Activated naive CD4-positive, alpha-beta T cell treated with Interleukin-2 at 50 U/mL for 16 hours (primary cell): ENCODE measurements at regions not wholly inside any gene's neighbourhood (a gene's known extent, or its start where the extent isn't known, plus 50 kb on each side); places are given as distances from the start of the nearest gene placed in this dataset.

ENCODE experiments used
- DNase-seq: peaks from one replicate; pipeline ENCODE4 v3.0.0-alpha.2; 2020

DNA sequence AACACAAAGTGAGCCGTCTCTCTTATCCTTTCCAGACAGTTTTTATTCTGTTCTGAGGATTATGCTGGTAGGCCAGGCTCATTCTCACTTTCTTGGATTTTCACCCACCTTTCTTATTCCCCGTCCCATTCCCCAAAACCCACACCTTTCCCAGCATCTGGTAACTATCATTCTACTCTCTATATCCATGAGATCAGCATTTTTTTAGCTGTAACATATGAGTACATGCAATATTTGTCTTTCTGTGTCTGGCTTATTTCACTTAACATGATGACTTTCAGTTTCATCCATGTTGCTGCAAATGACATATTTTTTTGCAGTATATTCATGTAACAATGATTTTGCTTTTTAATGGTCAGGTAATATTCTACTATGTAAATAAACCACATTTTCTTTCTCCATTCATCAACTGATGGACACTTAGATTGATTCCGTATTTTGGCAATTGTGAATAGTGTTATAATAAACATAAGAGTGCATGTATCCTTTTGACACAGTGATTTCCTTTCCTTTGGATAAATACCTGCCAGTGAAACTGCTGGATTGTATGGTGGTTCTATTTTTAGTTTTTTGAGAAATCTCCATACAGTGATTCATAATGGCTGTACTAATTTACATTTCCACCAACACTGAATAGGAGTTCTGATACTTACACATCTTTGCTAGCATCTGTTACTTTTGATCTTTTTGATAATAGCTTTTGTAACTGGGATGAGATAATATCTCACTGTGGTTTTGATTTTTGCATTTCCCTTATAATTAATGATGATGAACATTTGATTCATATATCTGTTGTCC is 289.3 kb downstream of the RPRM start:
- DNase-seq = no peak

DNA sequence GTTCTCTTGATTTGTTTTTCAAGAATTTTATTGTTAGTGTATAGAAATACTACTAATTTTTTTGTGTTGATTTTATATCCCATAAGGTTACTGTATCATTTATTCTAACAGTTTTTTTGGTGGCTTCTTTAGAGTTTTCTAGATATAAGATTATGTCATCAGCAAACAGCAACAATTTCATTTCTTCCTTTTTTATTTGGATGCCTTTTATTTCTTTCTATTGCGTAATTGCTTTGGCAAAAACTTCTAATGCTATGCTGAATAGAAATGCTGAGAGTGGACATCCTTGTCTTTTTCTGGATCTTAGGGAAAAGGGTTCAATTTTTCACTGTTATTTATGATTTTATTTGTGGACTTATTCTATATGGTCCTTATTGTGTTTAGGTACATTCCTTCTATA is 298.8 kb downstream of the RPRM start:
- no peak for DNase-seq

DNA sequence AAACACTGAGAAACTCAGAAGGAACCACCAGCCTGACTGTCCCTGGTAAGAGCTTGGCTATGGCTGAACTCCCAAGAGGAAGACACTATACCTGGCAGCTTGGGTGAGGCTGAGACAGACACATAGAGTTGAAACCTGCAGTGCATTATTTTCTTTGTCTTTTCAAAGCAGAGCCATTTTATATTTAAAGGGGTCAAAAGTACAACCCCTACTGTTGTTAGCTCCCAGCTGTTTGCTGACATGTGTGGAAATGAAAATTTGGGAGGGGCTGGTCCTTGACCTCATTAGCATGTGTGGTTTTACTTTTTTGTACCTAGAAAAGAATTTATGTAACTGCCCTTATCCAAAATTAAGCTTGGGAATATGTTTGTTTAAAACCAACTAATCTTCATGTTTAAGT is 309.0 kb downstream of the RPRM start:
- DNase-seq = no peak

DNA sequence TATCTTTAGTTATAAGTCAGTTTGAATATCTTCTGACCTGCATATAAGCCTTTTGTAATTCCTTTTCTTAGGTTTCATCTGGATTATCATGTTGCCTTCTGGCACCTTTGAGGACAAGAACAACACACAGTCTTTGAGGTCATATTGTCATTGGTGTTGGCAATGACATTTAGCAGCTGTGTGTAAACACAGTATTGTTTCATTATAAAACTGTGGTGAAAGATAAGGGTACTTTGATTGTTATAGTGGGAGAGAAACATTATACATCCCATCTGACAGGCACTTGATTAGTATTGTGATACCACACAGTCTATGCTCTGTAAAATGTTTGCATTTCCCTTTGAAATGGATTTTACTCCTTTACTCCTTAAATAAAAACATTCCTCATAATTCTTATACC is 313.5 kb downstream of the RPRM start:
- no peak for DNase-seq

DNA sequence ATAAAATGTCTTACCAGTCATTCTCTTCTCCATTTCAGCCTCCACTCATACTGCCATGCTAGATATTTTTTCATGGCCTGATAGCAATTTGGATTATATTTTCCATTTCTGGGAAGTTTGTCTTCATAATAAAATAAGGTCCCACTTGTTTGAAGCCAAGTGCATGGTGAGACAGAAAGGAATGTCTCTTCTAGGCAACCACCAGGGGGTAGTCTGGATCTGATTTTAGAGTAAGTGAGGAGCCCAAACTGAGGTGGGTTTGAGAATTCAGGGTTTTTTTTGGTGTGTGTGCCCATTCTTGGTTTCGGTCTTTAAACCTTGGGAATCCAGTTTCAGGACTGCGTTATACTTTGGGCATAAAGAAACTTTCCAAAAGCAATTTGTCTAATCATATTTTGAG is 315.5 kb downstream of the RPRM start:
- DNase-seq = no peak

DNA sequence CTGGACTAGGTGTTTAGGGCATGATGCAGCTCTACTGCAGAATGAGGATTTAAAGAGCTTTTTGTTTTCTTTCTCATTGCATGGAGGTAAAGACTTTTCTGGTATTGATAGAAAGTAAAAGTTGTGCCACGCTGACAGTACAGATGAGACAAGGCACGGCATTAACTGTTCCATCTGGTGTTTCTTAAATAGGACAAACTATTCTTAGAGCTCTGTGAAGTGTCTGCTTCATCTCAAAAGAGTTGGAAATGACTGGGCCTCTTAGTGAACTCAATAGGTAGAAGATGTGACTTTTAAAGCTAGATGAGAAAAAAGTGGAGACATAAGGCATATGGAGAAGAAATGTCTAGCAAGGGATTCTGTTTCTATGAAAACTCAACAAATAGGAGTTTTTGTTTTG is 321.8 kb downstream of the RPRM start:
- no peak for DNase-seq

DNA sequence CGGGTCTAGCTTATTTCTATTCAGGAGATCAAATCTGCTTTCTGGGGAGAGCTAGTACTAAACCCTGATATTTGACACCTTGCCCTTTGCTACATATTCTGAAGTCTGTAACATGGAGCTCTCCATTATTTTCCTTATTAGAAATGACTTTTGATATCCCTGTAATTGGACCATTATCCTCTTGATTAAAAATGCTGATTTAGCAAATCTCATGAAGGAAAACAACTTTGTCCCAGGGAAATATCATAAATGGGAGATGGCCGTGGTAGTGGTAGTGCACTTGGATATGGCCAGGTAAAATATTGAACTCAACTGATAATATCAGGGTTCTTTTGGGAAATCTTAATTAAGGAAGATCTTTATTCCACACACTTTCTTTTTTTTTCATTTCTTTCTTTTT is 326.5 kb downstream of the RPRM start:
- no peak for DNase-seq

DNA sequence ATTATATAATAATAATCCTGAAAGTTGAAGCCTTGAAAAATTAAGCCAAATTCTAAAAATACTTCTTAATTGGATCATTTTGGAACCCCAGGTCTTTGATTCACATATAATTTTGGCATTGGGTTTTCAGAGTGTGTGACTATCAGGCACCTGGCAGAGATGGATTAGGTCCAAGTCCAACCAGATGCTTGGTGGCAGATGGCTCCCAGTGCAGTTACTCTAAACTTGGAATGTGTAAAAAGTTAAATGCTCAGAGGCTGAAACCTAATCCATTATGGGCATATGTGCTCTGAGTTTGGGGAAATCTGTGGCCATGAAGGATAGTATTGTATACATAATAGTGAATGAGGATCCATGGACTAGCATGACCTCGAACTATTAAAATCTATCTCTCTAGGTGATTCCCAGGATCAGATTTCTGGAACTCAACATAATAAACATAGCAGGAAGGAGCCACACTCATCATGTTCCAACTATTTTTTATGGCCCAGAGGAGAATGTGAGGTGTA is 333.0 kb downstream of the RPRM start:
- no peak for DNase-seq

DNA sequence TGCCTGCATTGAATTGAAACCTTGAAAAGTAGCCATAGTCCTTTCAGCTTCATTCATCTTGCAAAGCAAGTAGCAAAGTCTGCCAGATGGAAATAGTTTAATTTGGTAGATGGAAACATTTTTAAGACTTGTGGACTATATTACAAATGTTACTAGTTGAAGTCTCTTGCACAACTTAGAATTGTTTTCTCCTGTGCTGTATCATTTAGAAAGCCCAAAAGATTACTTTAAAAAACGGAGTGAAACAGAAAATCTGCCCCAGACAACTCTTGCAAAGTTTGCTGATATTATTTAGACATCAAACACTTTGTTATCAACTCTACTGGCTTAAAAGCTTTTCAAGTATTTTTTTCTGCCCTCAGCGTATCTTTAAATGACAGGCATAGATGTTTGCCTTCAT is 335.0 kb downstream of the RPRM start:
- DNase-seq = no peak

DNA sequence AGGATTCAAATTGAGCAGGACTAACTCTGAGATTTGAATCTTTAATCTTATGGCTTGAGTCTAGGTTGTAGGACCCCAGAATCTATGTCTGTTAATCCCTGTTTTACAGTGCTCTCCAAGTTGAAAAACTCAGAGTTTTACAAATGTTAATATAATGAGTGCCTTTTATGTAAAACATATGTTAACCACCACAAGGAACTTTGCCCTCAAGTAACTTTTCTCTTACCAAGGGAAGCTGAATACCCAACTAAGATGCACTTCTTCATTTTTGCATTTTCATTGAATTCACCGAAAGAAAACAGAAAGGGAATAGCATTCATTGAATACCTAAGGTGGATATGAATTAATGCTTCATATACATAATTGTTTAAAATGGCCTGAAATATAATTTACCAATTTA is 338.1 kb downstream of the RPRM start:
- DNase-seq = no peak

DNA sequence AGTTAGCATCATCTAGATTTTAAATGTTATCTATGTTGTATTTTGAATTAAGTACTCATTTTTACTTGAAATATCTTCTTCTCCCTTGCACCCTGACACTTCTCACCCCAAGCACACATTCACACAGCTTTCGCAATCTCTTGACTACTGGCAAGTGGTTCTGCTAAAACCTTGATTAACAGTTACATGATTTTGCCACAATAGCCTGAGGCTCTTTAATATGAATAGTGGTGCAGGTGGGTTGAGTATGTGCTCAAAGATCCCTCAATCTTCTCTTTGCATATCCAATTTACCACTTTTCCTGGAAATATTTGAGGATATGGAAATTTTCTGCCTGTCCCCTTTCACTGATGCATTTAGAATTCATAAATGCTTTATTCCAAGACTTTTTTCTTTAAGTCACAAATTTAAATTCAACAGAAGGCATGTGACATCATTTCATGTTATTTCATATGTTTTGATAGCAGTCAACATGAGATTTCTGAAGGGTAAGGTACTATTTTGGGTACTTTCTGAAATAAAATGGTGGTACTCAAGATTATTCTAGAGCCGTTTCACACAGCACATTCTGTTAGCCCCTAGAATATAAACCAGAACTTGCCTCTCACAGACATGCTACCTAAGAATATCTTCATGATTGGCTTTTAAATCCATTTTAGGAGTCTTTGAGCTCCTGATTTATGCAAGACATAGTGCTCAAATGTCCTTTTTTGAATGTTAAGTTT is 339.7 kb downstream of the RPRM start:
- DNase-seq = no peak

DNA sequence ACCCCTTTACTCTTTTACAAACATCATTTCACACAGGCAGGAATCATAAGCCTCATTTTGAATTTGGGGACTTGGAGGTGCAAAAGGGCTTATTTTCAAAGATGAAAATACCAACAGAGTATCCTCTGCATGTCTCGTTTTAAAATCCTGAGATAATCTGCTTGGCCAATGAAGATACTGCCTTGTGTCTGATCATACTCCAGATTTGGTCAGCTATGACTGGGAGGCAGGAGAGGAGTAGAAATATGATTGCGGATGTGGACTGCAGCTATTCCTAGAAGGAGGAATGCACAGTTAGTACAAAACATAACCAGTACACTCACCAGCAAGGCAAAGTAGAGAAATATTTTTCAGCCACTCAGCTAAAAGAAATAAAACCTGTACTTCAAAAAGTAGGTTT is 342.3 kb downstream of the RPRM start:
- no peak for DNase-seq

DNA sequence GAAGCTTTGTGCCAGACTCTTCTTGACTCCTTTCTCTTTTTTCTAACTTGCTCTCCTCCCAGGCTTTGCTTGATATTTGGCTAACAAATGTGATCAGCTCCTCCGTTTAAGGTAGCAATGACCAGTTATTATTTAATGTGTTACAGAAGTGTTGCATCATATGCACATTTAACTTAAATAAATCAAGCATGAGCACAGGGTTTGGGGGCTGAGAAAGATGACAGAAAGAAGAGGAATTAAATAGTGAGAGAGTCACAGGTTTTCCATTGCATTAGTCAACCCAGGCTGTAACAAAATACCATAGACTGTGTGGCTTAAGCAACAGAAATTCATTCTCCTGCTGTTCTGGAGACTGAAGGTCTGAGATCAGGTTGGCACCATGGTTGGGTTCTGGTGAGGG is 343.8 kb downstream of the RPRM start:
- DNase-seq = no peak

DNA sequence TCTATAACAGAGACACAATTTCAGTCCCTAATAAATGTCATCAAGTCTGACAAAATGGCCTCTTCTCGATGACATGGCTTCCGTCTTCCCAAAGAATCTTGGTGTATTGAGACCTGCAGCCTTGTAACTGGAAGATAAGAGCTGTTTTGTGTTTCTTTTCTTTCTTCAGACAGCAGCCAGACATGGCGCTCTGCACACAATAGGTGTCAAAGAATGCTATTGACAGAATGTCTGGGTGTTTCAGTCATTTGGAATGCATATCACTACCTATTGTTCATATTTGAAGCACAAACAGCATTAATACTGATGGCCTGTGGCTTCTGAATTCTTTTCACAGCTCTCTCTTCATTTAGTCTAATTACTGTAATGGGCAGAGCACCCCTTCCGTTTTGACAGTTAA is 344.8 kb downstream of the RPRM start:
- no peak for DNase-seq

DNA sequence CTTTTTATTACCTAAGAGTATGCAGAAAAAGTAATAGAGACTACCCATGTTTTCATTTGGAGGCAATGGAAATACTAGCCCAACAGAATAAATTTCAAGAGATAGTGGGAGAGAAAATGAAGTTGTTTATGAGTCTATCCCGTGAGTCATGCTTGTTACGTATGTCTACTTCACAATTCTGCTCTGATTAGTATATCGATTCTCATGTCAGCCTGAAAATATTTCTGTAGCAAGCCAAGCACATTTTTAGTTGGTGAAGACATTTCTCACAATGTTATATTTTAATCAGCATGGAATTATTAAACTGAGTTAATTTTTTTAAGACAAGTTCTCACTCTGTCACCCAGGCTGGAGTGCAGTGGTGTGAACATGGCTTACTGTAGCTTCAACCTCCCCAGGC is 346.1 kb downstream of the RPRM start:
- no peak for DNase-seq

DNA sequence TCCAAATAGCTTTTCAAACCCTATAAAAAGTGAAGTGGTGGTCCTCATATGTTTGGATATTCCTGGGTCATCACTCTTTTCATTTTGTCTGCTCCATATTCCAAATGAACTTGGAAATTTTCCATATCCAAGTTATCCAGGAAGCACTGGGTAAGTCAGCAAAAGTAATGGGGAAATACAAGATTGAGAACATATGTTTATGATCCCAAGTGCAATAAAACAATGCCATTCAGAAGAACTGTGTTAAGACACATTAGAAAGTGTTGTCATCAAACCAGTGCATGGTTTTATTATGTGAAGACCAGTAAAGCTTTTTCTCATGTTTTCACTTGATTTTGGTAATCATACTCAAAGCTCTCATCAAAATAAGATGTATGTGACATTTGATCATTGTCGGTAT is 363.4 kb downstream of the RPRM start:
- no peak for DNase-seq

DNA sequence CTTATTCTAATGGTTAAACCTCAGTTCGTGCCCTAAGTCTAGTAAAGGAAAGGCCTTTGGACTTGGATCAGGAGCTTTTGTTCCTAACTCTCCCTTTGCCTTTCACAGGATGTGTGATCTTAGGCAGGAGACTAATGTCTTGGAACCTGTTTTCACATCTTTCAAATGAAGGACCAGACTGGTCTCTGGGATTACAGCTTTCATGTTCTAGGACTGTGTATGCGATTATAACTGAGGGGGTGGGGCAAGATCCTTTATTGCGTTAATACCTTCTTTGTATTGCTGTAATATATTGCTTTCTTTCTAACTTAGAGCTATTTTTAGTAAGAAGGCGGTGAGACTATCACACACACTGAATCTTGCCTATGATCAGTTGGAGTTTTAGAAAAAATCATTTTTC is 368.1 kb downstream of the RPRM start:
- no peak for DNase-seq

DNA sequence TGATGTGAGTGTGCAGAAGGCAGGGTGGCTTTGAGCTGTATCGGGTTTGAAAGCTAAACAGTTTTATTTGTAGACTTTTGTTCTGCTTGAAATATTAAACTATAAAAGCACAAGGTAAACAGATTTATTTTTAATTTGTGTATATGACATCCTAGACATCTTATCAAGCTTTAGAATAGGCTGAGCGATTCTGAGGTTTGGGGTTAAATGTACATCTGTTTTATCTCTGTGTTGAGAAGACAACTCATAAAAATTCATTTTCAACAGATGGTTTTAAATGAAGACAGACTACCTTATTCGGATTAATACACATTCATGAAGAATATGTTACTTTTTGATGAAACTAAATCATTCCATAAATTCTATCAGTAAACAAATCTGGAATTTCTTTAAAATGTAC is 368.8 kb downstream of the RPRM start:
- no peak for DNase-seq

DNA sequence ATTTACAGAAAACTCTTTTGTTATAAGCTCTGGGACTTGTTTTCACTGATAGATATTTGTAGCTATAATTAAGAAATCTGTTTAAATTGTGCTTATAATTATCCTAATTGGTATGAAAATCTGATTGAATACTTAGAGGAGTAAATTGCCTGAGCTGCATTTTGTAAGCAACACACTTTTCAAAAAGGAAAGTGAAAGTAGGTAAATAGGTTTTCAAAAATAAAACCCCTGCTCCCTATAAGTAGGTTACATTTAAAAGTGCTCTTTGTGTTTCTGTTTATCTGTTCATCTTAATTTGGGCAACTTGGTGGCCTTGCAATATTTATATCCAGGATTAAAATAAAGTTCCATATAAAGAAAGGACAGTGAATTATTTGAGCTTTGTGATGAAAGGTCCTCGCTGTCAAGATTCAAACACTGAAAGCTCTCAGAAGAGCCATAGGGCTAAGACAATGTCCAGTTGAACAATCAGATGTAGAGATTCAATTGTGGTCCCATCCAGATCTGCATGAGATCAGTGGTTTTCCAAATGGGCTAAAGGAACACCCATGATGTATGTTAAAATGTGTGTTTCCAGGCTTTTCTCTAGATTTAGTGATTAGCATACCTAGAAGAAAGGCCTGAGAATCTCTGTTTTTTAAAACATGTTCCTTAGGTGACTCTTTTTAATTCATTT is 371.6 kb downstream of the RPRM start:
- DNase-seq = no peak

DNA sequence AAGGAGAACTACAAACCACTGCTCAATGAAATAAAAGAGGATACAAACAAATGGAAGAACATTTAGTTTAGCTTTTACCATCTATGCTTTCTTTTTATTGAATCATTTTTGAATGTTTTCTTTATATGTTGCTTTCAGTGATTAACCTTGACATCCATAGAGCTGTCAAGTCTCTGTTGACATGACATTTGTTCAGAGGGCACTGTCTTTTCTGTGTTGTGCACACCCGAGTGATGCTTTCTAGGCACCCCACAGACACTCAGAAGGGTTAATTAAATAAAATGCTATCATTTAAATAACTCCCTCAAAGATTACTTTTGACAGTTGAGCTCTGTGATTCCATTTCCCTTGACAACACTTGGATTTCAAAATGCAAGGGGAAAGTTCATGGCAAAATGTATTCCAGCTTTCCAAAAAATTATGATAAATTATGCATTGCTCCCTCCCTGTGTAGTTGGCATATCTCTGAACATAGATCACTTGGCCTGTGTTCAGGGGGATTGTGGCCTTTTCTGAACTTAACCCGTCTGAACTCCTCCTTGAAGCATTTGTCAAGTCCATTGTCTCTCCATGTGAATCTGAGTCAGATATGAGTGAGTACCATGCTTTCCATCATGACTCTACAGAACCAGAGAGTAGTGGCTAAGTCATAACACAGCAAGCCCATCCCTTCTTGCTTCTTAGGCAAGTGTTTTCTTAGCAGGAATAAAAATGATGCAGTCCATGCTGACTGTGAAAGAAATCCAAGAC is 372.6 kb downstream of the RPRM start:
- DNase-seq = no peak

DNA sequence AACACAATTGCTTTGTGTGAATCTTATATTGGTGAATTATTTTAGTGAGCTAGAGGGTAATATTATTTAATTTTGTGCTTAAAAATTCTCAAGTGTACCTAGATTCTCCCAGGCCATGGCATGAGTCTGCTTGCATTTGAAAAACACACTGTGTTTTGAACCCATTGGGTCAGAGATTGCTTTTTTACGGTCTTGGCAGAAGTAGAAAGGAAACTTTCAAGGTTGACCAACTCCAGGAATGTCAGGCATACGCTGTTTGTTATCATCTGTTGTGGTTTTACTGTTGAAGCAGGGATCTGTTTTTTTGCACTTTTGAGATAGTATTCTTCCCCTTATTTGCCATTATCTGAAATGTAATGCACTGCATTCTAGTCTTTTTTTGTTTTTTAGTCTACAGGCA is 377.4 kb downstream of the RPRM start:
- no peak for DNase-seq

DNA sequence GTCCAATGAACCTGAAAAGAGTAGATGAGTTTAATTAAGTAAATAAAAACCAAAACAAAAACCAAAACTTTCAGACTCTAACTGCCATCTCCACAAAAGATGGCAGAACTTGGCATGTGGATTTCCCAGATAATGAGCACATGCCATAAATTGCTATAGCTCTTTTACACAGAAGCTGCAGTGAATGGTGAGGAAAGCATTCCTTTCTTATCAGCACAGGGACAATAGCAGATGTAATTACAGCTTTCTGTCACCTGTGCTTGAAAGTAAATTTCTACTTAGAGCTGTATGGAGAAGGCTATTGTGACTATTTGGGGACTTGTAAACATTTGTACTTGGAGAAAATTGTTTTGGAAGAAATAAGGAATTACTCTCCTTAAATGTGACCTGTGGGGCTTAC is 378.4 kb downstream of the RPRM start:
- no peak for DNase-seq

DNA sequence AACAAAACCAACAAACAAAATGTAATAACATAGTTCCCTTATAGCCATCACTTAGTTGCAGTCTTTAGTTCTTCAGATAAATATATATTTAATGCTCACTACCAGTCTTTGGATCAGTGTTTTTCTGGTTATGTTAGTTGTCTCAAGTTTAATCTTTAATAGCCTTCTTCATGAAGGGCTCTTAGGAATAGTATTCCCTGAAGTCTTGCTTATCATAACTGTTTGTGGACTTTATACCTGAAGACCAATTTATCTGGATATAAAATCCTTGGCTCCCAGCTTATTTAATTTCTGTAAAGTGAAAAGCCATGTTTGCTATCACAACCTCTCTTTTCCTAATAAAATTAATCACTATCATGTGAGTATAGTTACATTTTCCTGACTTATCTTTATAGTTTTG is 379.7 kb downstream of the ARL6IP6 start:
- DNase-seq = no peak
